ENCODE measurements at regions not wholly inside any gene's neighbourhood (a gene's known extent, or its start where the extent isn't known, plus 50 kb on each side); places are given as distances from the start of the nearest gene placed in this dataset.
A peak's percentile ranks its signal among the peaks of the same experiment; 100 is the strongest.

GRCh38 chr5:51214746-51215145 lies 168.5 kb upstream of the ISL1 start:
- ChIA-PET POLR2A (no interaction called here), CTCF (no interaction called here)
- Mint-ChIP-seq H3K27me3 (ENCODE audit: insufficient read depth, unreplicated experiment) (no peaks in the 10 kb centered on the region), H3K4me3 (ENCODE audit: unreplicated experiment) (no peak overlapping the region), H3K36me3 (ENCODE audit: insufficient read depth, unreplicated experiment) (no peaks in the 10 kb centered on the region), H3K27ac (ENCODE audit: low read depth, unreplicated experiment) (no peak overlapping the region), H3K9me3 (ENCODE audit: unreplicated experiment) (no peaks in the 10 kb centered on the region), H3K4me1 (ENCODE audit: insufficient read depth, unreplicated experiment) (no peaks in the 10 kb centered on the region)
- intact Hi-C loops (cut with micrococcal nuclease): no loop called here
- TF ChIP-seq CTCF (IDR thresholded peaks at IDR 0.05; ENCODE audit: unreplicated experiment): no peak
- DNase-seq (ENCODE audit: unreplicated experiment): no peak
- BruUV-seq (replicated peaks): no TSS peak

GRCh38 chr5:51225789-51226742 lies 157.2 kb upstream of the ISL1 start:
- CTCF ChIA-PET: no interaction called here
- intact Hi-C loops (cut with micrococcal nuclease): no loop called here
- no peak for TF ChIP-seq CTCF (IDR thresholded peaks at IDR 0.05; ENCODE audit: unreplicated experiment)
- Mint-ChIP-seq H3K36me3 (ENCODE audit: insufficient read depth, unreplicated experiment) (no peaks in the 10 kb centered on the region), H3K4me1 (ENCODE audit: insufficient read depth, unreplicated experiment) (peaks cover 4% of the 10 kb centered on the region), H3K4me3 (ENCODE audit: unreplicated experiment) (no peak overlapping the region), H3K27ac (ENCODE audit: low read depth, unreplicated experiment) (no peak overlapping the region), H3K27me3 (ENCODE audit: insufficient read depth, unreplicated experiment) (no peaks in the 10 kb centered on the region), H3K9me3 (ENCODE audit: unreplicated experiment) (no peaks in the 10 kb centered on the region)
- DNase-seq (ENCODE audit: unreplicated experiment): peak; percentile 12
- POLR2A ChIA-PET: no interaction called here
- no TSS peak for BruUV-seq (replicated peaks)

GRCh38 chr5:51227963-51228470 lies 155.2 kb upstream of the ISL1 start:
- no peak for DNase-seq (ENCODE audit: unreplicated experiment)
- intact Hi-C loops (cut with micrococcal nuclease): no loop called here
- ChIA-PET CTCF (no interaction called here), POLR2A (interaction anchor here (0.6 kb wide), 1 partner anchor 17 kb away, joined by 3 read pairs; no protein-coding TSS in a partner anchor)
- TF ChIP-seq CTCF (IDR thresholded peaks at IDR 0.05; ENCODE audit: unreplicated experiment): no peak
- BruUV-seq (replicated peaks): no TSS peak
- no peaks in the 10 kb centered on the region for H3K9me3 Mint-ChIP-seq (ENCODE audit: unreplicated experiment)
- H3K36me3 Mint-ChIP-seq (ENCODE audit: insufficient read depth, unreplicated experiment): no peaks in the 10 kb centered on the region
- H3K27me3 Mint-ChIP-seq (ENCODE audit: insufficient read depth, unreplicated experiment): no peaks in the 10 kb centered on the region
- peaks cover 4% of the 10 kb centered on the region for H3K4me1 Mint-ChIP-seq (ENCODE audit: insufficient read depth, unreplicated experiment)
- no peak overlapping the region for H3K27ac Mint-ChIP-seq (ENCODE audit: low read depth, unreplicated experiment)
- H3K4me3 Mint-ChIP-seq (ENCODE audit: unreplicated experiment): no peak overlapping the region

GRCh38 chr5:51230336-51230735 lies 152.9 kb upstream of the ISL1 start:
- POLR2A ChIA-PET: no interaction called here
- no peak for DNase-seq (ENCODE audit: unreplicated experiment)
- H3K27ac Mint-ChIP-seq (ENCODE audit: low read depth, unreplicated experiment): no peak overlapping the region
- no peaks in the 10 kb centered on the region for H3K9me3 Mint-ChIP-seq (ENCODE audit: unreplicated experiment)
- no TSS peak for BruUV-seq (replicated peaks)
- no peak overlapping the region for H3K4me3 Mint-ChIP-seq (ENCODE audit: unreplicated experiment)
- CTCF ChIA-PET: no interaction called here
- no peaks in the 10 kb centered on the region for H3K36me3 Mint-ChIP-seq (ENCODE audit: insufficient read depth, unreplicated experiment)
- TF ChIP-seq CTCF (IDR thresholded peaks at IDR 0.05; ENCODE audit: unreplicated experiment): no peak
- intact Hi-C loops (cut with micrococcal nuclease): no loop called here
- no peaks in the 10 kb centered on the region for H3K27me3 Mint-ChIP-seq (ENCODE audit: insufficient read depth, unreplicated experiment)
- H3K4me1 Mint-ChIP-seq (ENCODE audit: insufficient read depth, unreplicated experiment): peaks cover 4% of the 10 kb centered on the region

All from MCF 10A (cell line).